A549 (cell line): ENCODE measurements at regions not wholly inside any gene's neighbourhood (a gene's known extent, or its start where the extent isn't known, plus 50 kb on each side); places are given as distances from the start of the nearest gene placed in this dataset.

ENCODE experiments used
- ATAC-seq, 2 experiments: fragments of 200-7000 bp in 1 of 2; fragments of >200 bp in 1 of 2; cut with Nextera tagmentation in 1 of 2; cut with Tn5 transposase in 1 of 2; 3 replicates each; pipeline versions ENCODE4 v1.8.0 to v1.9.1; 2018 to 2020; ENCODE audit warnings: mild to moderate bottlenecking in 1 of 2, moderate library complexity in 1 of 2
- CTCF ChIA-PET: fragments of 300-600 bp; sonication (Branson Sonifier 250); formaldehyde crosslinking; extraction: SDS; loops from one replicate; lab custom pipeline; 2021; ENCODE audit warnings: antibody characterized with exemption, inconsistent platforms; lab: Yijun Ruan, JAX
- POLR2A ChIA-PET: fragments of 350-600 bp; formaldehyde crosslinking; extraction: SDS; loops from one replicate; lab custom pipeline; 2021; ENCODE audit warnings: antibody characterized with exemption, inconsistent platforms; lab: Yijun Ruan, JAX
- DNase-seq, 2 experiments: peaks; one replicate each; pipeline versions ENCODE4 v3.0.0 to v3.0.0-alpha.2; 2011 to 2016; ENCODE audit warnings: low read depth in 1 of 2, low spot score in 1 of 2
- FAIRE-seq: peaks from 2 replicates; lab custom pipeline; 2011; peaks lifted over from hg19 to GRCh38; lab: Jason Lieb, UNC
- H3K27ac ChIP-seq, 2 experiments: fragments of >200 bp; sonication (Bioruptor Twin); formaldehyde crosslinking; 3 replicates each; pipeline ENCODE4 v1.5.1; 2016 to 2017
- H3K4me1 ChIP-seq: fragments of >200 bp; sonication (Bioruptor Twin); formaldehyde crosslinking; 3 replicates; pipeline ENCODE4 v1.6.1; 2016
- H3K4me2 ChIP-seq: fragments of >200 bp; sonication (Bioruptor Twin); formaldehyde crosslinking; 3 replicates; pipeline ENCODE4 v1.6.1; 2016
- H3K4me3 ChIP-seq: fragments of >200 bp; sonication (Bioruptor Twin); formaldehyde crosslinking; 3 replicates; pipeline ENCODE4 v1.5.1; 2016
- H3K9me3 ChIP-seq: fragments of >200 bp; sonication (Bioruptor Twin); formaldehyde crosslinking; 3 replicates; pipeline ENCODE4 v1.6.1; 2016
- ATOH8 ChIP-seq: fragments of 250-450 bp; sonication (Bioruptor Pico); IDR thresholded peaks from 2 replicates; pipeline ENCODE4 v1.5.0; 2020; ENCODE audit warnings: low read depth, mild to moderate bottlenecking, moderate library complexity
- CBX2 ChIP-seq: fragments of 200-600 bp; sonication (generic); IDR thresholded peaks from 2 replicates; pipeline ENCODE4 v1.6.1; 2016; ENCODE audit warnings: low read depth, mild to moderate bottlenecking, borderline replicate concordance
- CEBPB ChIP-seq, 2 experiments: fragments of >200 bp in 1 of 2; sonication (Bioruptor Twin) in 1 of 2; formaldehyde crosslinking in 1 of 2; IDR thresholded peaks; 2 replicates each; pipeline ENCODE4 v1.6.1; 2012 to 2016
- CHD2 ChIP-seq: fragments of 150-350 bp; IDR thresholded peaks from 2 replicates; pipeline ENCODE4 v1.6.1; 2014; ENCODE audit warnings: low read length; ENCODE audit not compliant: partially characterized antibody
- CHD4 ChIP-seq: fragments of 200-600 bp; sonication (generic); IDR thresholded peaks from 2 replicates; pipeline ENCODE4 v1.6.1; 2016; ENCODE audit warnings: antibody characterized with exemption, mild to moderate bottlenecking, borderline replicate concordance
- FOXS1 ChIP-seq: fragments of 250-450 bp; sonication (Bioruptor Pico); IDR thresholded peaks from 2 replicates; pipeline ENCODE4 v1.5.0; 2020; ENCODE audit warnings: mild to moderate bottlenecking, moderate library complexity
- HEYL ChIP-seq: fragments of 250-450 bp; sonication (Bioruptor Pico); IDR thresholded peaks from 2 replicates; pipeline ENCODE4 v1.8.0; 2021; ENCODE audit warnings: mild to moderate bottlenecking, moderate library complexity
- HMGXB4 ChIP-seq: fragments of 250-450 bp; sonication (Bioruptor Pico); IDR thresholded peaks from 2 replicates; pipeline ENCODE4 v1.5.0; 2021; ENCODE audit warnings: mild to moderate bottlenecking, moderate library complexity, borderline replicate concordance
- HOXA7 ChIP-seq: fragments of 250-450 bp; sonication (Bioruptor Pico); IDR thresholded peaks from 2 replicates; pipeline ENCODE4 v1.5.0; 2020; ENCODE audit warnings: mild to moderate bottlenecking, moderate library complexity
- HOXB13 ChIP-seq: fragments of 250-450 bp; sonication (Bioruptor Pico); IDR thresholded peaks from 2 replicates; pipeline ENCODE4 v1.5.0; 2020; ENCODE audit warnings: low read depth, mild to moderate bottlenecking, moderate library complexity
- JUNB ChIP-seq: fragments of >200 bp; sonication (Bioruptor Twin); formaldehyde crosslinking; IDR thresholded peaks from 2 replicates; pipeline ENCODE4 v1.6.1; 2016
- KDM1A ChIP-seq: fragments of 200-600 bp; sonication (generic); IDR thresholded peaks from 2 replicates; pipeline ENCODE4 v1.6.1; 2016; ENCODE audit warnings: low read depth, mild to moderate bottlenecking
- MAFK ChIP-seq: fragments of 450-650 bp; IDR thresholded peaks from 2 replicates; pipeline ENCODE4 v1.6.1; 2014; ENCODE audit not compliant: partially characterized antibody
- MAX ChIP-seq: IDR thresholded peaks from 2 replicates; pipeline ENCODE4 v1.6.1; 2012
- MYC ChIP-seq: IDR thresholded peaks from 2 replicates; pipeline ENCODE4 v1.6.1; 2012; ENCODE audit warnings: mild to moderate bottlenecking, inconsistent platforms, low read length, improper control_type of control experiment, borderline replicate concordance
- PHF8 ChIP-seq: fragments of 200-600 bp; sonication (generic); IDR thresholded peaks from 2 replicates; pipeline ENCODE4 v1.6.1; 2016; ENCODE audit warnings: low read depth, mild to moderate bottlenecking, antibody characterized with exemption, moderate library complexity, borderline replicate concordance
- RAD21 ChIP-seq, 2 experiments: fragments of >200 bp in 1 of 2; sonication (Bioruptor Twin) in 1 of 2; formaldehyde crosslinking in 1 of 2; IDR thresholded peaks in 1 of 2; conservative IDR thresholded peaks in 1 of 2; 2 replicates in 1 of 2; 3 replicates in 1 of 2; pipeline ENCODE4 v1.6.1; 2012 to 2018; ENCODE audit warnings: inconsistent platforms in 1 of 2
- RARB ChIP-seq: fragments of 250-450 bp; sonication (Bioruptor Pico); IDR thresholded peaks from 2 replicates; pipeline ENCODE4 v1.8.0; 2021; ENCODE audit warnings: mild to moderate bottlenecking, moderate library complexity
- ZC3H11A ChIP-seq: fragments of 450-650 bp; IDR thresholded peaks from 2 replicates; pipeline ENCODE4 v1.6.1; 2014; ENCODE audit warnings: antibody characterized with exemption, mild to moderate bottlenecking
- ZNF302 ChIP-seq: fragments of 250-450 bp; sonication (Bioruptor Pico); IDR thresholded peaks from 2 replicates; pipeline ENCODE4 v1.9.0; 2021; ENCODE audit warnings: inconsistent platforms, mild to moderate bottlenecking, moderate library complexity
- ZSCAN20 ChIP-seq: fragments of 250-450 bp; sonication (Bioruptor Pico); IDR thresholded peaks from 2 replicates; pipeline ENCODE4 v1.8.0; 2022; ENCODE audit warnings: mild to moderate bottlenecking, moderate library complexity
- WGBS: methylation state at CpG from one replicate; pipeline ENCODE4 v1.1.6; 2017; ENCODE audit errors: missing lambda C conversion rate; 5-methylcytosine and 5-hydroxymethylcytosine counted together
- TF ChIP-seq, protein P1 (sequence below): IDR thresholded peaks from 2 replicates; pipeline ENCODE4 v1.6.1; 2012
- TF ChIP-seq, protein P2 (sequence below): fragments of 150-350 bp; IDR thresholded peaks from 2 replicates; pipeline ENCODE4 v1.6.1; 2014; ENCODE audit warnings: low read depth, mild to moderate bottlenecking, low read length

GRCh38 chr15:95325763-95326404 is 1004.6 kb upstream of the NR2F2 start (continued):
- no peak for TF ChIP-seq ZNF302 (CRISPR knock-in tag)
- TF ChIP-seq, protein P1, sequence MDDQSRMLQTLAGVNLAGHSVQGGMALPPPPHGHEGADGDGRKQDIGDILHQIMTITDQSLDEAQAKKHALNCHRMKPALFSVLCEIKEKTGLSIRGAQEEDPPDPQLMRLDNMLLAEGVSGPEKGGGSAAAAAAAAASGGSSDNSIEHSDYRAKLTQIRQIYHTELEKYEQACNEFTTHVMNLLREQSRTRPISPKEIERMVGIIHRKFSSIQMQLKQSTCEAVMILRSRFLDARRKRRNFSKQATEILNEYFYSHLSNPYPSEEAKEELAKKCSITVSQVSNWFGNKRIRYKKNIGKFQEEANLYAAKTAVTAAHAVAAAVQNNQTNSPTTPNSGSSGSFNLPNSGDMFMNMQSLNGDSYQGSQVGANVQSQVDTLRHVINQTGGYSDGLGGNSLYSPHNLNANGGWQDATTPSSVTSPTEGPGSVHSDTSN: no peak
- no peak for TF ChIP-seq ZC3H11A
- no peak for TF ChIP-seq HOXA7 (CRISPR knock-in tag)
- no peak for TF ChIP-seq RAD21 (conservative IDR thresholded peaks at IDR 0.05 in 1 of 2, IDR thresholded peaks at IDR 0.05 in 1 of 2)
- TF ChIP-seq CEBPB (IDR thresholded peaks at IDR 0.05): no peak
- no peak for TF ChIP-seq MYC
- TF ChIP-seq MAFK: no peak
- TF ChIP-seq ATOH8 (CRISPR knock-in tag): no peak

DNA sequence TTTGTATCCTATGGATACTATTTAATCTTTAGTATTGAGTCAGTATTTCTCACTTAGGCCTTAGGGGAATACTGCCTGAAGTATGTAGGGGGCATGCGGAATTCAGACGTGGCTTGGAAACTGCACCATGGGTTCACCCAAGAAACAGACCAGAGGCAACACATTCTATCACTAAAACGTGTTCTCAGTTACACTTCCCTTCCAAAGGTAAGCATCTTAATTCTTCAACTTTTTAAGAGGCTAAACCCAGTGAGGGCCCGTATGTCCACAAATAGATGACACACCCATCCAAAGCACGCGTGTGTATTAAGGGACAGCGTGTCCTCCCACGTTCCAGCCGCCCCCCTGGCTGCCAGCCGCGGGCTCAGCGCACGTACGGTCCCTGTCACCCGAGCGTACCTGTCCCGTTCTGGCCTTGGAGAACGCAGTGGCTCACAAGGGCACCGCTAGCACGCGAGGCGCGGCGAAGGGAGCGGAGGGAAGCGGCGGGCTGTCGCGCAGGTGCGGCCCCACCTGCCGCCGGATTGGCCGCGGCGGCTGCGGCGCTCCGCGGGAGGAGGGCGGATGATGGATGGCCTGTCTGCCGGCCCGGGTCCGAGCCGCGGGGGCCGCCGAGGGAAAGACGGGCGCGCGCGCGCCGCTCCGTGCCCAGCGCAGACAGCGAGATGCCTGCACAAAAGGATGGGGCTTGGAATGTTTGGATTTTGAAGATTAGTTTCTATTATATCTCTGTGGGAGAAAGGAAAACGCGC is 1003.9 kb upstream of the NR2F2 start:
- CTCF ChIA-PET: no interaction called here
- ATAC-seq (peak in 1 of 2 experiments; percentile 30; a peak in 2 of 6 replicates), DNase-seq (no peak), FAIRE-seq (no peak)
- TF ChIP-seq ZNF302 (CRISPR knock-in tag) (no peak), JUNB (no peak), ZSCAN20 (CRISPR knock-in tag) (no peak), KDM1A (no peak), HOXB13 (CRISPR knock-in tag) (no peak), HMGXB4 (no peak), MAX (no peak), PHF8 (no peak), CHD4 (no peak), CHD2 (no peak), FOXS1 (CRISPR knock-in tag) (no peak), RARB (no peak), CBX2 (no peak), RAD21 (conservative IDR thresholded peaks at IDR 0.05 in 1 of 2, IDR thresholded peaks at IDR 0.05 in 1 of 2) (no peak), CEBPB (IDR thresholded peaks at IDR 0.05) (no peak), HOXA7 (CRISPR knock-in tag) (no peak), HEYL (CRISPR knock-in tag) (no peak)
- TF ChIP-seq, protein P2, sequence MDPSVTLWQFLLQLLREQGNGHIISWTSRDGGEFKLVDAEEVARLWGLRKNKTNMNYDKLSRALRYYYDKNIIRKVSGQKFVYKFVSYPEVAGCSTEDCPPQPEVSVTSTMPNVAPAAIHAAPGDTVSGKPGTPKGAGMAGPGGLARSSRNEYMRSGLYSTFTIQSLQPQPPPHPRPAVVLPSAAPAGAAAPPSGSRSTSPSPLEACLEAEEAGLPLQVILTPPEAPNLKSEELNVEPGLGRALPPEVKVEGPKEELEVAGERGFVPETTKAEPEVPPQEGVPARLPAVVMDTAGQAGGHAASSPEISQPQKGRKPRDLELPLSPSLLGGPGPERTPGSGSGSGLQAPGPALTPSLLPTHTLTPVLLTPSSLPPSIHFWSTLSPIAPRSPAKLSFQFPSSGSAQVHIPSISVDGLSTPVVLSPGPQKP: no peak
- Histone ChIP-seq H3K27ac (no peak overlapping the region), H3K4me1 (no peaks in the 10 kb centered on the region), H3K4me2 (peak overlapping the region; percentile 49; the same call in 2 of the 3 replicates), H3K4me3 (0 out of 3 replicates have a peak overlapping the region, but pooled peaks have one; percentile 24), H3K9me3 (no peaks in the 10 kb centered on the region)
- WGBS: 60% methylated on average over 59 of the region's 59 CpGs
- POLR2A ChIA-PET: no interaction called here
